ENCODE measurements at regions not wholly inside any gene's neighbourhood (a gene's known extent, or its start where the extent isn't known, plus 50 kb on each side); places are given as distances from the start of the nearest gene placed in this dataset.
A peak's percentile ranks its signal among the peaks of the same experiment; 100 is the strongest.

DNA sequence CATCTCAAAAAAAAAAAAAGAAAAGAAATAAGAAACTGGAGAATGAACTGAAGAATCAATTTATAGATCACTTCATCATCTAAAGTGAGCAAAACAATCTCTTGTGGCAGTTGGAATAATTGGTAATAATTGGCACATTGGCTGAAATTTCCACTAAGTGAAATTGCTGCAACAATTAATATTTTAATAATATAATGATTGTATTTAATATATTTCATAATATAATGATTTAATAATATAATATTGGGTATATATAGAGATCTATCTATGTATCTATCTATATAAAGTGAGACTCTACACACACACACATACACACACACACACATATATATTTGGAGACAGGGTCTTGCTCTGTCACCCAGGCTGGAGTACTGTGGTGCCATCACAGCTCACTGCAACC, 81.2 kb upstream of the PRICKLE1 start:
- no TSS peak for BruUV-seq (replicated peaks)
- no peak overlapping the region for H2AFZ ChIP-seq (ENCODE audit: low read depth, low read length)
- ChIA-PET CTCF (interaction anchor here (1.9 kb wide), 1 partner anchor 9 kb away, joined by 10 read pairs; no protein-coding TSS in a partner anchor), POLR2A (no interaction called here)
- H3K36me3 ChIP-seq (ENCODE audit: control insufficient read depth in 2 of 2, extremely low read depth in 1 of 2, insufficient read depth in 2 of 2, low read length in 2 of 2) = no peaks in the 10 kb centered on the region
- no peaks in the 10 kb centered on the region for H4K20me1 ChIP-seq (replicated peaks; ENCODE audit: control insufficient read depth, extremely low read depth, insufficient read depth, low read length)
- no peak for DNase-seq (ENCODE audit: low read depth, low spot score)
- H3K4me1 ChIP-seq (ENCODE audit: control insufficient read depth, extremely low read depth, insufficient read depth, low read length) = no peaks in the 10 kb centered on the region
- H3K27ac ChIP-seq (ENCODE audit: insufficient read depth, low read depth, low read length) = no peak overlapping the region
- H3K9me1 ChIP-seq (replicated peaks; ENCODE audit: control insufficient read depth, extremely low read depth, insufficient read depth, low read length) = no peaks in the 10 kb centered on the region
- no peaks in the 10 kb centered on the region for H3K9me3 ChIP-seq (replicated peaks; ENCODE audit: control insufficient read depth, insufficient read depth, low read length)
- H3K4me3 ChIP-seq (replicated peaks in 1 of 3; ENCODE audit: insufficient read depth in 1 of 3, low read depth in 1 of 3, low read length in 3 of 3) = no peak overlapping the region
- no peaks in the 10 kb centered on the region for H3K79me2 ChIP-seq (ENCODE audit: control insufficient read depth, insufficient read depth, low read length)
- intact Hi-C loops (cut with micrococcal nuclease) = no loop called here
- no peak overlapping the region for H3K9ac ChIP-seq (replicated peaks; ENCODE audit: extremely low read depth, insufficient read depth, low read length)
- H3K27me3 ChIP-seq (ENCODE audit: control insufficient read depth in 2 of 2, insufficient read depth in 2 of 2, low read length in 2 of 2) = no peaks in the 10 kb centered on the region
- dilution Hi-C loops (cut with MboI; ENCODE audit: extremely low pct_ligation_motif_present, low sequenced_read_pairs) = no loop called here
- FAIRE-seq = no peak
- no peak overlapping the region for H3K4me2 ChIP-seq (ENCODE audit: insufficient read depth, low read length)
- no peak for TF ChIP-seq JUN (IDR thresholded peaks at IDR 0.05; ENCODE audit: borderline replicate concordance, insufficient read depth, insufficient read length, low read depth)
- TF ChIP-seq GATA2 (IDR thresholded peaks at IDR 0.05; ENCODE audit: insufficient read depth, insufficient read length, low read depth, low read length) = no peak
- TF ChIP-seq POLR2A (IDR thresholded peaks at IDR 0.05; ENCODE audit: low read depth, low read length) = no peak
- TF ChIP-seq FOS (IDR thresholded peaks at IDR 0.05; ENCODE audit: borderline replicate concordance, insufficient read depth, low read length) = no peak
- TF ChIP-seq, protein P1, sequence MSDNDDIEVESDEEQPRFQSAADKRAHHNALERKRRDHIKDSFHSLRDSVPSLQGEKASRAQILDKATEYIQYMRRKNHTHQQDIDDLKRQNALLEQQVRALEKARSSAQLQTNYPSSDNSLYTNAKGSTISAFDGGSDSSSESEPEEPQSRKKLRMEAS (IDR thresholded peaks at IDR 0.05; ENCODE audit: insufficient read depth, insufficient read length) = no peak
- TF ChIP-seq MYC (IDR thresholded peaks at IDR 0.05; ENCODE audit: low read depth, low read length) = no peak

DNA sequence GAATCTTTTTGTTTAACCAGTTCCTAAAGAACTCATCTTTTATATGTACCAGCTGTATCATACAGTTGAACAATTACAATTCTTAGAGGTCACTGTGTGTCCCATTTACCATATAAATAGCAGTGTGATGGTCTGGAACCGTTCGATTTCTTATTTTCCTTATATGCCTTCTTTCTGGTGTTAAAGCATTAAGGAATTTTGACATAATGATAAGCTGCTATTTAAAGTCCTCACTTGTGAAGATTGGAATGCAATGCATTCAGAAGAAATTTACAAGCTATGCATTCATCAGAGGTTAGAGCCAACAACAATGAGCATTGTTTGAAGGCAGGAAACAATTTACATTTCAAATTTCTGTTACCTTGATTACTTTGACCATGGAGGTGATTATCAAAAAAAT, 80.0 kb upstream of the PRICKLE1 start:
- H3K4me3 ChIP-seq (replicated peaks in 1 of 3; ENCODE audit: insufficient read depth in 1 of 3, low read depth in 1 of 3, low read length in 3 of 3) = no peak overlapping the region
- ChIA-PET CTCF (interaction anchor here (0.5 to 1.9 kb wide), 5 partner anchors 8 to 613 kb away, joined by 3 to 10 read pairs (median 3); no protein-coding TSS in a partner anchor), POLR2A (no interaction called here)
- no peaks in the 10 kb centered on the region for H3K27me3 ChIP-seq (ENCODE audit: control insufficient read depth in 2 of 2, insufficient read depth in 2 of 2, low read length in 2 of 2)
- no peaks in the 10 kb centered on the region for H3K9me1 ChIP-seq (replicated peaks; ENCODE audit: control insufficient read depth, extremely low read depth, insufficient read depth, low read length)
- no peak overlapping the region for H2AFZ ChIP-seq (ENCODE audit: low read depth, low read length)
- no peaks in the 10 kb centered on the region for H3K79me2 ChIP-seq (ENCODE audit: control insufficient read depth, insufficient read depth, low read length)
- dilution Hi-C loops (cut with MboI; ENCODE audit: extremely low pct_ligation_motif_present, low sequenced_read_pairs) (no loop called here), intact Hi-C loops (cut with micrococcal nuclease) (loop anchor here (1.0 kb wide), 1 partner anchor 31 kb away; no protein-coding TSS in a partner anchor)
- no TSS peak for BruUV-seq (replicated peaks)
- H4K20me1 ChIP-seq (replicated peaks; ENCODE audit: control insufficient read depth, extremely low read depth, insufficient read depth, low read length) = no peaks in the 10 kb centered on the region
- no peak for TF ChIP-seq POLR2A (IDR thresholded peaks at IDR 0.05; ENCODE audit: low read depth, low read length)
- no peak for TF ChIP-seq FOS (IDR thresholded peaks at IDR 0.05; ENCODE audit: borderline replicate concordance, insufficient read depth, low read length)
- TF ChIP-seq POLR2AphosphoS5 (IDR thresholded peaks at IDR 0.05; ENCODE audit: insufficient read depth, low read depth, low read length) = no peak
- TF ChIP-seq, protein P1 (IDR thresholded peaks at IDR 0.05; ENCODE audit: insufficient read depth, insufficient read length) = no peak
- TF ChIP-seq, protein P2, sequence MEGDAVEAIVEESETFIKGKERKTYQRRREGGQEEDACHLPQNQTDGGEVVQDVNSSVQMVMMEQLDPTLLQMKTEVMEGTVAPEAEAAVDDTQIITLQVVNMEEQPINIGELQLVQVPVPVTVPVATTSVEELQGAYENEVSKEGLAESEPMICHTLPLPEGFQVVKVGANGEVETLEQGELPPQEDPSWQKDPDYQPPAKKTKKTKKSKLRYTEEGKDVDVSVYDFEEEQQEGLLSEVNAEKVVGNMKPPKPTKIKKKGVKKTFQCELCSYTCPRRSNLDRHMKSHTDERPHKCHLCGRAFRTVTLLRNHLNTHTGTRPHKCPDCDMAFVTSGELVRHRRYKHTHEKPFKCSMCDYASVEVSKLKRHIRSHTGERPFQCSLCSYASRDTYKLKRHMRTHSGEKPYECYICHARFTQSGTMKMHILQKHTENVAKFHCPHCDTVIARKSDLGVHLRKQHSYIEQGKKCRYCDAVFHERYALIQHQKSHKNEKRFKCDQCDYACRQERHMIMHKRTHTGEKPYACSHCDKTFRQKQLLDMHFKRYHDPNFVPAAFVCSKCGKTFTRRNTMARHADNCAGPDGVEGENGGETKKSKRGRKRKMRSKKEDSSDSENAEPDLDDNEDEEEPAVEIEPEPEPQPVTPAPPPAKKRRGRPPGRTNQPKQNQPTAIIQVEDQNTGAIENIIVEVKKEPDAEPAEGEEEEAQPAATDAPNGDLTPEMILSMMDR (IDR thresholded peaks at IDR 0.05; ENCODE audit: extremely low read depth in 1 of 2, insufficient read depth in 1 of 2, low read depth in 1 of 2, low read length in 2 of 2) = no peak
- TF ChIP-seq MYC (IDR thresholded peaks at IDR 0.05; ENCODE audit: low read depth, low read length) = no peak
- TF ChIP-seq JUN (IDR thresholded peaks at IDR 0.05; ENCODE audit: borderline replicate concordance, insufficient read depth, insufficient read length, low read depth) = peak; percentile 47
- no peak for TF ChIP-seq EZH2 (IDR thresholded peaks at IDR 0.05; ENCODE audit: borderline replicate concordance, low read depth, low read length, severe bottlenecking)
- no peak for TF ChIP-seq GATA2 (IDR thresholded peaks at IDR 0.05; ENCODE audit: insufficient read depth, insufficient read length, low read depth, low read length)
- no peaks in the 10 kb centered on the region for H3K9me3 ChIP-seq (replicated peaks; ENCODE audit: control insufficient read depth, insufficient read depth, low read length)
- no peak overlapping the region for H3K4me2 ChIP-seq (ENCODE audit: insufficient read depth, low read length)
- FAIRE-seq = peak; percentile 63
- no peak overlapping the region for H3K27ac ChIP-seq (ENCODE audit: insufficient read depth, low read depth, low read length)
- H3K4me1 ChIP-seq (ENCODE audit: control insufficient read depth, extremely low read depth, insufficient read depth, low read length) = no peaks in the 10 kb centered on the region
- H3K9ac ChIP-seq (replicated peaks; ENCODE audit: extremely low read depth, insufficient read depth, low read length) = no peak overlapping the region
- H3K36me3 ChIP-seq (ENCODE audit: control insufficient read depth in 2 of 2, extremely low read depth in 1 of 2, insufficient read depth in 2 of 2, low read length in 2 of 2) = no peaks in the 10 kb centered on the region
- peak; percentile 44 for DNase-seq (ENCODE audit: low read depth, low spot score)

Data from endothelial cell of umbilical vein (primary cell).